ENCODE measurements at regions not wholly inside any gene's neighbourhood (a gene's known extent, or its start where the extent isn't known, plus 50 kb on each side); places are given as distances from the start of the nearest gene placed in this dataset.

- DNase-seq, result no peak
These were observed 147.9 kb downstream of the IMPG2 start for GRCh38 chr3:101172516-101172915.

GRCh38 chr3:101171681-101172191 lies 148.6 kb downstream of the IMPG2 start:
- peak in 1 of 2 experiments; percentile 39 for DNase-seq

GRCh38 chr3:101170806-101171558 lies 149.4 kb downstream of the IMPG2 start:
- no peak for DNase-seq

- DNase-seq, result peak in 1 of 2 experiments; percentile 40
These were observed 150.2 kb downstream of the IMPG2 start for GRCh38 chr3:101170062-101170771.

GRCh38 chr3:101169516-101169915 lies 150.9 kb downstream of the IMPG2 start:
- no peak for DNase-seq

GRCh38 chr3:101167376-101167775 lies 153.0 kb downstream of the IMPG2 start:
- DNase-seq, result peak in 1 of 2 experiments; percentile 43

- no peak for DNase-seq
These were observed 154.2 kb downstream of the IMPG2 start for GRCh38 chr3:101166150-101166549.

- DNase-seq, result no peak
These were observed 156.8 kb downstream of the IMPG2 start for GRCh38 chr3:101163554-101163953.

GRCh38 chr3:101159478-101159877 lies 160.9 kb downstream of the IMPG2 start:
- no peak for DNase-seq

- DNase-seq, result no peak
These were observed 162.0 kb downstream of the IMPG2 start for GRCh38 chr3:101158374-101158773.

- DNase-seq, result no peak
These were observed 163.5 kb downstream of the IMPG2 start for GRCh38 chr3:101156787-101157345.

GRCh38 chr3:101155825-101156224 lies 162.6 kb upstream of the ABI3BP start:
- DNase-seq, result no peak

- DNase-seq, result no peak
These were observed 161.2 kb upstream of the ABI3BP start for GRCh38 chr3:101154401-101154800.

- DNase-seq, result no peak
These were observed 158.2 kb upstream of the ABI3BP start for GRCh38 chr3:101151286-101151913.

GRCh38 chr3:101150504-101150903 lies 157.3 kb upstream of the ABI3BP start:
- DNase-seq, result no peak

GRCh38 chr3:101149707-101150106 lies 156.5 kb upstream of the ABI3BP start:
- no peak for DNase-seq

- no peak for DNase-seq
These were observed 156.0 kb upstream of the ABI3BP start for GRCh38 chr3:101149251-101149650.

GRCh38 chr3:101148001-101148400 lies 154.8 kb upstream of the ABI3BP start:
- no peak for DNase-seq

GRCh38 chr3:101146946-101147345 lies 153.7 kb upstream of the ABI3BP start:
- no peak for DNase-seq

- no peak for DNase-seq
These were observed 150.9 kb upstream of the ABI3BP start for GRCh38 chr3:101144105-101144504.

- no peak for DNase-seq
These were observed 149.8 kb upstream of the ABI3BP start for GRCh38 chr3:101143012-101143411.

GRCh38 chr3:101142160-101142559 lies 148.9 kb upstream of the ABI3BP start:
- no peak for DNase-seq

GRCh38 chr3:101141135-101141534 lies 147.9 kb upstream of the ABI3BP start:
- no peak for DNase-seq

Measured in NCI-H524 (cell line).